HG03558 (cell line): ENCODE measurements at regions not wholly inside any gene's neighbourhood (a gene's known extent, or its start where the extent isn't known, plus 50 kb on each side); places are given as distances from the start of the nearest gene placed in this dataset.
"Not testable (repeated sequence)": the region's sequence is repeated elsewhere in the genome, so short reads cannot be mapped to it uniquely, and the experiment has no call there.

Experiments used
- ATAC-seq: cut with Tn5 transposase; IDR thresholded peaks from one replicate; pipeline ENCODE4 v1.9.1; 2021; ENCODE audit warnings: moderate number of reproducible peaks; ENCODE audit not compliant: unreplicated experiment; ENCODE audit errors: extremely low read depth

- no peak for ATAC-seq
Measured at GRCh38 chr9:110007477-110008270, 200.3 kb downstream of the C9orf152 start.

DNA sequence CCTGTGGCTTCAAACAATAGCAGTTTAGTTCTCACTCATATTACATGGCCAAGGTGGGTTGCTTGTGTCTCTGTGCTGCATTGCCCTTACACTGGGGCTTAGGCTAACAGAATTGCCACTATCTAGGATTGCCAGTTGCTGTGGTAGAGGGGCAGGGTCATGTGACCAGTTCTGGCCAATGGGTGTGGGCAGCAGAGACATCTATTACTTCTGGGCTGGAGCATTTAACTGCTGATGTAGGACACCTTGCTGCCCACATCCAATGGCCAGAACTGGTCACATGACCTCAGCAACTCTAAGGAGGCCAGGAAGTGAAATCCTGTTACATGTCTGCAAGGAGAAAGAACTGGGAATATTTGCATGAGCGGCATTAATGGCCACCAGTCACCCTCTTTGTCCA is 199.3 kb downstream of the C9orf152 start:
- no peak for ATAC-seq

DNA sequence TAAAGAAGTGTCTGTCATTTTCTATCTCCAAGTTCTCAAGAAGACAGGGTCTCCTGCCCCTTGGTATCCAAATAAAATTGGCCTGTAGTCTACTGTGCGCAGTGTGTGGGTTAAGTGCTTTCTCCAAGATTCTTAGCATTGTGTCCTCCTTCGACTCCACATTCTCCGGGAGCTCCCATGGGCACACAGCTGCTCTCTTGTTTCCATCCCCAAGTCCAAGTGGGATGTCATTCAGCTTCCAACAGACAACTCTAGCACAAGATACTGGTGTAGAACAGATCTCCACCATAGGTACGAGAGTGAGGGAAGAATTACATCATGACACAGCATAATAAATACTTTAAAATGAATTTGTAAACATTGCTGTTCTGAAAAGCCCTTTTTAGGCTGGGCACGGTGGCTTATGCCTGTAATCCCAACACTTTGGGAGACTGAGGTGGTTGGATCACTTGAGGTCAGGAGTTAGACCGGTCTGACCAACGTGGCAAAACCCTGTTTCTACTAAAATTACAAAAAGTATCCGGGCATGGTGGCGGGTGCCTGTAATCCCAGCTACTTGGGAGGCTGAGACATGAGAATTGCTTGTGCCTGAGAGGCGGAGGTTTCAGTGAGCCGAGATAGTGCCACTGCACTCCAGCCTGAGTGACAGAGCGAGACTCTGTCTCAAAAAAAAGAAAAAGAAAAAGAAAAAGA is 196.2 kb downstream of the C9orf152 start:
- no peak for ATAC-seq

DNA sequence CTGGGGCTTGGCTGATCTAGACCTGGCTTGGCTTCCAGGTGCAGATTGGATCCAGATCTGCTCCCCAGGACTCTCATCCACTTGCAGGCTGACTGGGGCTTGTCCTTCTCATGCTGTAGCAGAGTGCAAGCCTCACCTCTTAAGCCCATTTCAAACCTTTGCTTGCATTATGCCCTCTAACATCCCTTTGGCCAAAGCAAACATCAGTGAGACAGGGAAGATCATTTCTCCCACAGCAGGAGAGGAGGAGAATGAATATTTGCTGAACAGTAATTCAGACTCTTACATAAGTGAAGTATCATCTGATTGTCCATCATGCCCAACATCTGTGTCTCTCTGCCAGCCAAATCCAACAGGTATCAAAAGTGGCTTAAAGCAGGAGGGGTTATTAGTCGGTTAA is 194.9 kb downstream of the C9orf152 start:
- no peak for ATAC-seq

- ATAC-seq: no peak
Measured at GRCh38 chr9:110015759-110016158, 192.2 kb downstream of the C9orf152 start.

GRCh38 chr9:110016340-110016739 is 191.6 kb downstream of the C9orf152 start:
- ATAC-seq: no peak

DNA sequence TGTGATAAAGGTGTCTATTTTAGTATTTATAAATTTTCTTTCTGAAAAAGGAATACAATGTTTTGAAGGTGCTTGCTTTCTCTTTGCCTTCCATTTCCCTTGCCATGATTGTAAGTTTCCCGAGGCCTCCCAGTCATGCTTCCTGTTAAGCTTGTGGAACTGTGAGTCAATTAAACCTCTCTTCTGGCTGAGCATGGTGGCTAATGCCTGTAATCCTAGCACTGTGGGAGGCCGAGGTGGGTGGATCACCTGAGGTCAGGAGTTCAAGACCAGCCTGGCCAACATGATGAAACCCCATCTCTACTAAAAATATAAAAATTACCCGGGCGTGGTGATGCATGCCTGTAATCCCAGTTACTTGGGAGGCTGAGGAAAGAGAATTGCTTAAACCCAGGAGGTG is 187.7 kb downstream of the C9orf152 start:
- ATAC-seq: not testable (repeated sequence)

GRCh38 chr9:110021891-110022290 is 186.1 kb downstream of the C9orf152 start:
- ATAC-seq: peak; percentile 95

DNA sequence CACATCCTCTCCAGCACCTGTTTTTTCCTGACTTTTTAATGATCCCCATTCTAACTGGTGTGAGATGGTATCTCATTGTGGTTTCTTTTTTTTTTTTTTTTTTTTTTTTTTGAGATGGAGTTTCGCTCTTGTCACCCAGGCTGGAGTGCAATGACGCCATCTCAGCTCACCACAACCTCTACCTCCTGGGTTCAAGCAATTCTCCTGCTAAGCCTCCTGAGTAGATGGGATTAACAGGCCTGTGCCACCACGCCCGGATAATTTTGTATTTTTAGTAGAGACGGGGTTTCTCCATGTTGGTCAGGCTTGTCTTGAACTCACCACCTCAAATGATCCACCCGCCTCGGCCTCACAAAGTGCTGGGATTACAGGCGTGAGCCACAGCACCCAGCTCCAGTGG is 184.7 kb downstream of the C9orf152 start:
- ATAC-seq: not testable (repeated sequence)

DNA sequence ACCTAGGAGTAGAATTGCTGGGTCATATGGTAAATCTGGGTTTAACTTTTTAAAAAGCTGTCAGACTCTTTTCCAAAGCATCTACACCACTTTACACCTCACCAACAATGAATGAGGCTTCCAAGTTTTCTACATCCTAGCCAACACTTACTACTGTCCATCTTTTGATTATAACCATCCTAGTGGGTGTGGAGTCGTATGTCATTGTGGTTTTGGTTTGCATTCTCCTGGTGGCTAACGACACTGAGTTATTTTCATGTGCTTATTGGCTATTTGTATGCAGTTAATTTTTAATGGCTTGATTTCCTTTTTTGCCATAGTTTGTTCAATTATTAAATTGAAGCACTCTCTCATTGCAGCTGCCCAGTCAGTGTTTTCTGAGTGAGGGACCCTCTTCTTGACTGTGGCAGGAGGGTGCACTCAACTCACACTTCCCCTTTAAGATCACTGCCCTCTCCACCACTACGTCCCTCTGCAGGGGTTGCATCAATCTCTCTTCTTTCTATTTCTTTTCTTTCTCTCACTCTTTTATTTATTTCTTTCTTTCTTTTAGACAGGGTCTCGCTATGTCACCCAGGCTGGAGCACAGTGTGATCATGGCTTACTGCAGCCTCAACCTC is 182.3 kb downstream of the C9orf152 start:
- ATAC-seq: no peak

- ATAC-seq: no peak
Measured at GRCh38 chr9:110027671-110028081, 180.3 kb downstream of the C9orf152 start.

DNA sequence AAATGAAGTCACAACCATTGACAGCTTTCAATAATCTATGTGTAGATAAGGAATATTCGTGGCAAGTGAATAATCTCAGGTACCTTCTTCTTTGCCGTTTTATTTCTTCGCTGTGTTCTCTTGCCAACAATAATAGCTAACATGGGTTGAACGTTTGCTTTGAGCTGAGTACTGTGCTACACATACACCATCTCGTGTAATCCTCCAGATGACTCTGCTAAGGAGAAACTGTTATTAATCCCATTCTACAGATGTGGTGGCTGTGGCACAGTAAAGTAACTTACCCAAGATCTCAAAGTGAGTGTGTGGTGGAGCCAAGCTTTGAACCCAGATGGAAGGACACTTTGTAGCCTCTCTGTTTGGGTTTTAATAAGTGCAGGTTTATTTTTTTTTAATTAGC is 179.7 kb downstream of the C9orf152 start:
- ATAC-seq: no peak

GRCh38 chr9:110028676-110029075 is 179.3 kb downstream of the C9orf152 start:
- ATAC-seq: no peak

- ATAC-seq: no peak
Measured at GRCh38 chr9:110029429-110029955, 178.5 kb downstream of the C9orf152 start.

DNA sequence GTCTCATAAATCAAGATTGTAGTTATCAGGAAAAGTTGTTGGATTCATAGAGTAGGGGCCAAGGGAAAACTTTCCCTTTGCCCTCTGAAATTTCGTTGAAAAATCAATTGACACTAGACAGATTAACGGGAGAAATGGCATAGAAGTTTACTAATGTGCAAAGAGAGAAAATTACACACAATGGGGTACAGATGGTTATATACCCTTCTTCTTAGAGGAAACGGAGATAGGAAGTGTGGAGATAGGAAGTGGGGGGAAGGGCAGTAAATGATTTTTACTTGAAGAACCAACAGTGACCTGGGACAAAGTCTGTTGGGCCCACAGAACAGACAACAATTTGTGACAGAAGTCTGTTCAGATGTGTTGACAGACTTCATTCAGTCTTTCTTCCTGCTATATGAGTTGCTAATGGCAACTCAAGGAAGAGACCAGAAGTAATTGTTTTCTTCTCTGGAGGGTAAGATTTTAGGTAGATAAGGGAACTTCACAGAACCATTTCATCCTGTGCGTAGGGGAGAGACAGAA is 177.9 kb downstream of the C9orf152 start:
- no peak for ATAC-seq

GRCh38 chr9:110030632-110031031 is 177.3 kb downstream of the C9orf152 start:
- no peak for ATAC-seq

GRCh38 chr9:110031511-110032173 is 176.3 kb downstream of the C9orf152 start:
- ATAC-seq: no peak

DNA sequence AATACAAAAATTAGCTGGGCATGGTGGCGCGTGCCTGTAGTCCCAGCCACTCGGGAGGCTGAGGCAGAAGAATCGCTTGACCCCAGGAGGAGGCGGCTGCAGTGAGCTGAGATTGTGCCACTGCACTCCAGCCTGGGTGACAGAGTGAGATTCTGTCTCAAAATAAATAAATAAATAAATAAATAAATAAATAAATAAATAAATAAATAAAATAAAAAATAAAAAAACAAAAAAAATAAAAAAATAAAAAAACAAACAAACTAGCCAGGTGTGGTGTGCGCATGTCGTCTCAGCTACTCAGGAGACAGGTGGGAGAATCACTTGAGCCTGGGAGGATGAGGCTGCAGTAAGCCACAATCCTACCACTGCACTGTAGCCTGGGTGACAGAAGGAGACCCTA is 175.4 kb downstream of the C9orf152 start:
- ATAC-seq: not testable (repeated sequence)

DNA sequence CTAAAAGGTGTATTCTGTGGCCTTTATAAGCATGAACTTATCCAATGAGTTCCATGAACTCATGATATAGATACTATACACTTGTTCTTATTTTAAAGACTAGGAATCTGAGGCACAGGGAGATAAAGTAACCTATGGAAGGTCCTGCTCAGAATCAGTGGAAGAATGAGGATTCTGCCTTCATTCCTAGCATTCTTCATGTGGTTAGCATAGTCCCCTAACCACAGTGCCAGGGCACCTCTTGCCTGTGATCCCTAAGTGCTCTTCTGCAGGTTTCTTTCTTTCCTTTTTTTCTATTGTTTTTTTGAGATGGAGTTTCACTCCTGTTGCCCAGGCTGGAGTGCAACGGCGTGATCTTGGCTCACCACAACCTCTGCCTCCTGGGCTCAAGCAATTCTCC is 174.1 kb downstream of the C9orf152 start:
- ATAC-seq: no peak

GRCh38 chr9:110036286-110036685 is 171.7 kb downstream of the C9orf152 start:
- no peak for ATAC-seq
